ENCODE measurements at regions not wholly inside any gene's neighbourhood (a gene's known extent, or its start where the extent isn't known, plus 50 kb on each side); places are given as distances from the start of the nearest gene placed in this dataset.
"Not testable (repeated sequence)": the region's sequence is repeated elsewhere in the genome, so short reads cannot be mapped to it uniquely, and the experiment has no call there.

DNA sequence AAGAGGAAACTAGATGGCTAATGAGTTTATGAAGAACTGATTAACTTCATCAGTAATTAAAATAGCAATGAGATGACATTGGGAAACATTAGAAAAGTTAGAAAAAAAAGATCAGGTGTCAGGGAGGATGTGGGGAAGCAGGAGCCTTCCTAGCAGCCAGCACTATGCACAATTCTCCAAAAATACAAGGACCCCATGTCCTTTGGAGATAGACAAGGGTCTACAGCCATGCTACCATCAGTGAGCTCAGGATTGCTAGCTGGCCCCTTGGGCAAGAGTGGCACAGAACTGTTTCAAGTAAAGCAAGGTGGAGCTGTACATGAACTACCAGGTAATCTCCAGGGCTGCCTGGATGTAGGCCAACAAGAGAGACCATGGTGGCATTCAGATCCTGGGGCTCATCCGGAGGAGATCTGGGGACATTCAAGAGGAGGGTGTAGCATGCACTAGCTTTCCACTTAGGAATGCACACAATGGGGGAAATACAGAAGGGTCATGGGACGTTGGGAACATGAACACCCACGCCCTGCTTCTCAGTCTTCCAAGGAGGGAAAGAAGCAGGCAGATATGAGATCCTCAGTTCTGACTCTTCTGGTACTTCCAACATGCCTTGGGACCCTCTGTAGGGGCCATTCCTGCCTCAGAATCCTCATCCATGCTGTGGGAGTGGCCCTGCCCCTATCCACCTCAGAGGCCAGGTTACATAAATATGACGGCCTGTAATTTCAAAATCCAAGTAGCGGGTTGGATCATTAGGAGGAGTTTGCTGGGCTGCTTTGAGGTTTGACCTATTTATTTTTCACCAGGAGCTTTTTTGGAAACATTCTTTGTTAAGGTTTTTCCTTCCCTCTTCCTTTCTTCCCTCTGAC is 82.2 kb upstream of the HABP2 start:
- DNase-seq (ENCODE audit: low read depth in 2 of 2) = no peak

DNA sequence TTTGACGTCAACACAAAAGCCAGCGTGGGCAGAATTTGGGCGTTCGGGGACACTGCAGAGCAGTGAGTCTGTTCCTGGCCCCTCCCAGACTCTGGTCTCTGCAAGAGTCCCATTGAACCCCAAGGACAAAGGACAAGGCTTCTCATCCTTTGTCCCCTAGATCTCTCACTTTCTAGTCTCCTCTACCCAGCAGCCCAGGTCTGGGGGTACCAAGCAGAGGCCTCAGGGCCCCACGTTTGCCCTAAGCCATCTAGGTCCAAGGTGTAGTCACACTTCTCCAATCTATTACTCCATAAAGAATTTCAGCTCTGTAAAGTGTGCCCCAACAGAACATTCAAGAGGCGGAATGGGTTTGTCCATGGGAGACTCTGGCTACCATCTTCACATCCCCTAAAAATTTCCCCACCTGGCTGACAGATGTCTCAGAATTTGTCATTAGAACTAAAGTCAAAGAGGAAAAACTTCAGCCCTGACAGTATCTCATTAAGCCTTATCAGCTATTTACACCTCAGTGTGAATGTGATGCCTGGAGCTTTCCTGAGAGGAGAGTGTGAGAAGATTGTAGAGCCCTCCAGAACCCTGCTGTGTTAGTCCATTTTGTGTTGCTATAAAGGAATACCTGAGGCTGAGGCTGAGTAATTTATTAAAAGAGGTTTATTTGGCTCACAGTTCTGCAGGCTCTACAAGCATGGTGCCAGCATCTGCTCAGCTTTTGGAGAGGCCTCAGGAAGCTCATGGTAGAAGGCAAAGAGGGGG is 81.4 kb upstream of the HABP2 start:
- DNase-seq (ENCODE audit: low read depth in 2 of 2) = no peak

GRCh38 chr10:113473011-113473410 is 79.8 kb upstream of the HABP2 start:
- no peak for DNase-seq (ENCODE audit: low read depth in 2 of 2)

DNA sequence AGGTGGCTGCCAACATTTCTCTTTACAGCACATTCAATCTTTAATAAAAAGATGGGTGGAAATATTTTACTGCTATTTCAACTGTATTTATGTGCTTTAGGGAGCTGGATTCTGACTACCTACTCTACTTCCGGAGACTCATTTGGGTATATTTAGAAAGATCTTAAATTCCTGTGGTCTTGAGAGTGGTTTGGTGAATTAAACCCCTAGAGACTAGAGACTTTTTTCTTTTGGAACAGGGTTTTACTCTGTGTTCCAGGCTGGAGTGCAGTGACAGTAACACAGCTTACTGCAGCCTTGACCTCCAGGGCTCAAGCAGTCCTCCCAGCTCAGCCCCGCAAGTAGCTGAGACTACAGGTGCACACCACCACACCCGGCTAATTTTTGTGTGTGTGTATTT is 79.0 kb upstream of the HABP2 start:
- no peak for DNase-seq (ENCODE audit: low read depth in 2 of 2)

- DNase-seq (ENCODE audit: low read depth in 2 of 2) = no peak
Measured at GRCh38 chr10:113474752-113475151, 78.1 kb upstream of the HABP2 start.

GRCh38 chr10:113475381-113475807 is 77.5 kb upstream of the HABP2 start:
- no peak for DNase-seq (ENCODE audit: low read depth in 2 of 2)

DNA sequence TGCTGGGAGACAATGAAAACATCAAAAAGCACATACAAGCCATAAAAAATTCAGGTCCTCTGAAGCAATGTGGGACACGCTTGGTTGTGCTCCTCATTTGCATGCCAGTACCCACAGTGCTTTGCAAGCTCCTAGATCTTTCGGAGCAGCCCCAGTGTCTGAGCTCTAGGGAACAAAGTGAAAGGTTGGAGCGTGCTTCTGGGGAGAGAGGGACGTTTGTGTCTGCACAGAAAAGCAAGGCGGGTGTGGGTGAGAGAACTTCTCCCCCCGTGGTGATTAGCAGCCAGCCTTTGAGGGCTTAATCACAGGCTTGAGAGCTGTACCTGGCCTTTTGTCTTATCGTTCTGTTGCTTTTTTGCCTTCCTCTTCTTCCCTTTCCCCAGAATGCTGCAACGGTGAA is 76.7 kb upstream of the HABP2 start:
- no peak for DNase-seq (ENCODE audit: low read depth in 2 of 2)

DNA sequence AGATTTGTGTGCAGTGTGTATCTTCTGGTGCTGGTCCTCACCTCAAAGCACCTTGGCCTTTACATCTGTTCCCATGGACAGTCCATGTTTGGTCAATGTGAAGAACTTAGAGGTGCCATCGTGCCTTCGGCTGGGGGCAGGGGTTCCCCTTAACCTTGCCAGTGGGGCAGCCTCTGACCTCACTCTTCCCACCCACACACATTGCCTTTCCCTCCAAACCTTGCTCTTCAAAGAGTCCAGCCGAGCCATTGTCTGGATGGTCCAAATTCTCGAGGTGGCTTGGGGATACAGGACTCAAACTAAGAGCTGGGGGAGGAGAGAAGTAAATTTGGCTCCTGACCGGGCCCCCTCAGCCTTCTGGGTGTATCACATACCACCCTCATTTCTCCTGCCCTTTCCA is 76.2 kb upstream of the HABP2 start:
- DNase-seq (ENCODE audit: low read depth in 2 of 2) = no peak

DNA sequence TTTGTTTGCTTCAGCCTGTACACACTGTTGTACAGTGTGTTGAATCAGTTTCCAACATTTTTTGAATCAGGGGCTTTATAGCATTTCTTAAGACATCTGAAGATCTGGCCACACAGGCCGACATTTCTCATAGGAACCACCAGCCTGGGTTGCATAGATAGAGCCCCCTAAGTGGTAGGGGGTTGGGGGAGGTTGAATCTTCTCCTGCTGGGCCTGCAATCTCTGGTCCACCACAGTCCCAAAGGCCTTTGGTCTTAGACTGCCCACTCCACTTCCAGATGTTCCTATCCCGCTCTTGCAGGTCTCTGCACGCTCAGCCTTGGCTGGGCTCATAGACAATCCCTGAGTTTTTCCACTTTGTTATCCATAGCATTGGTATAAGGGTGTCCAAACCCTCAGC is 75.4 kb upstream of the HABP2 start:
- no peak for DNase-seq (ENCODE audit: low read depth in 2 of 2)

- no peak for DNase-seq (ENCODE audit: low read depth in 2 of 2)
Measured at GRCh38 chr10:113479346-113480080, 73.3 kb upstream of the HABP2 start.

GRCh38 chr10:113480081-113480360 is 72.8 kb upstream of the HABP2 start:
- DNase-seq (ENCODE audit: low read depth in 2 of 2) = no peak

DNA sequence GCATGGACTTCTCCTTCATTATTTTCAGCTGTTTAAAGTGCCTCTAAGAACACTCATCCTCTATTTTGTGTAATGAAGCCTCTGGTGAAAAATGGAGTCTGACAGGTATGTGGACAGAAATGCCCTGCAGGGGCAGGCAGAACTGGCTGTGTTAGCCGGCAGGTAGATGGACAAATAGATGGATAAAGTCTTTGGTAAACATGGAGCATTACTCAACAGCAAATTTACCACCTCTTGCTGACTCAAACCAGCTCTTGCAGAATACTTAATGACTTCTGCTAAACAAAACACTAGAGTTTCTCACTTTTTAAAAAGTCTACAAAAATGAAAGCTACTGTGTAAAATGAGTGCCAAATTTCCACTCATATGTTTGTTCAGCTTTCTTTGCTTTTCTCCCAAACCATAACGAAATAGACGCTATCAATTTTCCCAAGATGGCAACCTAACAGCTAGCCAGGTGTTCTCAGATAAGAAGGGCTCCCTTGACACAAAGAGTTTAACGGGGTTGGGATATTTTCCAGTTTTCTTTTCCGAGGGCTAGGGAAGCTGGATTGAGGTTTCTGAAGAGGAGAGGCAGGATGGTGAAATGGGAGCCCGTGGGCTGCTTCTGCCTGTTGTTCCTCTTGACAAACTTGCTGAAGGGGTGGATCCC is 71.9 kb upstream of the HABP2 start:
- DNase-seq (ENCODE audit: low read depth in 2 of 2) = no peak

- no peak for DNase-seq (ENCODE audit: low read depth in 2 of 2)
Measured at GRCh38 chr10:113484487-113484886, 68.4 kb upstream of the HABP2 start.

GRCh38 chr10:113485736-113486135 is 67.1 kb upstream of the HABP2 start:
- DNase-seq (ENCODE audit: low read depth in 2 of 2) = no peak

DNA sequence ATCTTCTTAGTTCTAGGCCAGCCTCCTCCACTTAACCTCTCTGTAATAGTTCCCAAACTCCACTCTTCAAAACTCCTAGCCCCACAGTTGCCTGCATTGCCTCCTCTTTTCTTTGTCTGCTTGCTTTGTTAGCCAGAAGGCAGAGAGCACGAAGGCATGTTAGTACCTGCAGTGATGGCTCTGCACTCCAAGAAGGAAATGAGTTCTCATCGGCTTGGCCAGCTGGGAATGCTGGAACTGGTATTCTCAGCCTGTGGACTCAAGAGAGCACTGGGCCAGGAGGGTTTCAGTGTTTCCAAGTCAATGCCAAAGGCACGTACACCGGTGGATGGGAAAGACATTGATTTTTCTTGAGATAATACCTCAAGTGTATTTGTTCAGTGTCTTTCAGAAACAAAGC is 66.3 kb upstream of the HABP2 start:
- DNase-seq (ENCODE audit: low read depth in 2 of 2) = no peak

- no peak for DNase-seq (ENCODE audit: low read depth in 2 of 2)
Measured at GRCh38 chr10:113487154-113487553, 65.7 kb upstream of the HABP2 start.

GRCh38 chr10:113488186-113488585 is 64.7 kb upstream of the HABP2 start:
- DNase-seq (ENCODE audit: low read depth in 2 of 2) = no peak

DNA sequence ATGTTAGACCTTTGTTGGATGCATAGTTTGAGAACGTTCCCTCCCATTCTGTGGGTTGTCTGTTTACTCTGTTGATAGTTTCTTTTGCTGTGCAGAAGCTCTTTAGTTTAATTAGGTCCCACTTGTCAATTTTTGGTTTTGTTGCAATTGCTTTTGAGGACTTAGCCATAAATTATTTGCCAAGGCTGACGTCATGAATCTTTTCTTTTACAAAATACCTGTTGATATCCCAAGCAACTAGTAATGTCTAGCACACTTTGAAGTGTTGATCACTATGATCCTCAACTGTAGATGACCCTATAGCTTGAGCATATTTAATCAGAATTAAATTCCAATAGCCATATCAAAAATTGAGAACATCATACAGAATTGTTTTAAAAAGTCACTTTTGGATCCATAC is 63.3 kb upstream of the HABP2 start:
- DNase-seq (ENCODE audit: low read depth in 2 of 2) = not testable (repeated sequence)

- no peak for DNase-seq (ENCODE audit: low read depth in 2 of 2)
Measured at GRCh38 chr10:113491967-113492565, 60.8 kb upstream of the HABP2 start.

DNA sequence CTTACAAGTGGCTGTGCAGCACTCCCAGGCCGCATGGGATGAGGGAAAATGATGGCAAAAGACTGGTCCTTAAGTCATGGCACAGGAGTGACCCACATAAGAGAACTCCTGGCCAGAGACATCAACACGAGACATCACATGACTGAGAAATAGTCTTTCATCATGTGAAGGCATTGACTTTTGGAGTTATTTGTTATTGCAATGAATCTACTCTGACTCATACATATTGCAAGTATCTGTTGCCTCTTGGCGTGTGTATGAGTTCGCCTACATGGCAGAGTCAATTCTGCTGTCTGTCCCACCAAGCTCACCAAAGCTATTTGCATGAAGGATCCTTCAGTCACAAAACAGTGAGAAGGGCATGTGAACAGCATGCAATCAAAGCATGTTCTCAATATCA is 59.7 kb upstream of the HABP2 start:
- no peak for DNase-seq (ENCODE audit: low read depth in 2 of 2)

- no peak for DNase-seq (ENCODE audit: low read depth in 2 of 2)
Measured at GRCh38 chr10:113493882-113494301, 59.0 kb upstream of the HABP2 start.

GRCh38 chr10:113494761-113495160 is 58.1 kb upstream of the HABP2 start:
- DNase-seq (ENCODE audit: low read depth in 2 of 2) = no peak

Measured in activated CD8-positive, alpha-beta memory T cell treated with anti-CD3 and anti-CD28 coated beads for 4 hours (primary cell).